A673 (cell line): ENCODE measurements at regions not wholly inside any gene's neighbourhood (a gene's known extent, or its start where the extent isn't known, plus 50 kb on each side); places are given as distances from the start of the nearest gene placed in this dataset.

ENCODE experiments used
- EZH2 ChIP-seq: fragments of 200-600 bp; sonication (generic); IDR thresholded peaks from 2 replicates; pipeline ENCODE4 v1.6.1; 2017; ENCODE audit warnings: borderline replicate concordance, low read depth, mild to moderate bottlenecking, mixed read lengths, antibody characterized with exemption, low read length; ENCODE audit not compliant: poor library complexity, severe bottlenecking
- TF ChIP-seq, protein P1 (sequence below): fragments of 300-800, 200-600 bp; sonication (generic); conservative IDR thresholded peaks from 2 replicates; pipeline ENCODE4 v1.5.1; 2017; ENCODE audit warnings: low read depth, mild to moderate bottlenecking, antibody characterized with exemption, low read length, moderate library complexity, mixed read lengths

DNA sequence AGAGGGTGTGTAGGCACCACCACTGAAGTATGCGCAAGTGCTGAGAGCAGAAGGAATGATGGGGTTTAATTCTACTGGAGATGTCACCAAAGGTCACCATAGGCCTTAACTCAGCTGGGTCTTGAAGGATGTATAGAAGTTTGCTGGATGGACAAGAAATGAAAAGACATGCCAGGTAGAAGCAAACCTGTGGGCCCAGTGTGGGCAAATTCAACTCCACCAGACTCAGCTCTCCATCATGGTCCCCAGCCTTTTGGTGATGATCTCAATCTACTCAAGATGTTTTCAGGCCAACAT, 124.5 kb downstream of the SNX5 start:
- TF ChIP-seq, protein P1, sequence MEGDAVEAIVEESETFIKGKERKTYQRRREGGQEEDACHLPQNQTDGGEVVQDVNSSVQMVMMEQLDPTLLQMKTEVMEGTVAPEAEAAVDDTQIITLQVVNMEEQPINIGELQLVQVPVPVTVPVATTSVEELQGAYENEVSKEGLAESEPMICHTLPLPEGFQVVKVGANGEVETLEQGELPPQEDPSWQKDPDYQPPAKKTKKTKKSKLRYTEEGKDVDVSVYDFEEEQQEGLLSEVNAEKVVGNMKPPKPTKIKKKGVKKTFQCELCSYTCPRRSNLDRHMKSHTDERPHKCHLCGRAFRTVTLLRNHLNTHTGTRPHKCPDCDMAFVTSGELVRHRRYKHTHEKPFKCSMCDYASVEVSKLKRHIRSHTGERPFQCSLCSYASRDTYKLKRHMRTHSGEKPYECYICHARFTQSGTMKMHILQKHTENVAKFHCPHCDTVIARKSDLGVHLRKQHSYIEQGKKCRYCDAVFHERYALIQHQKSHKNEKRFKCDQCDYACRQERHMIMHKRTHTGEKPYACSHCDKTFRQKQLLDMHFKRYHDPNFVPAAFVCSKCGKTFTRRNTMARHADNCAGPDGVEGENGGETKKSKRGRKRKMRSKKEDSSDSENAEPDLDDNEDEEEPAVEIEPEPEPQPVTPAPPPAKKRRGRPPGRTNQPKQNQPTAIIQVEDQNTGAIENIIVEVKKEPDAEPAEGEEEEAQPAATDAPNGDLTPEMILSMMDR = no peak
- no peak for TF ChIP-seq EZH2
